Inflammatory macrophage treated with lipopolysaccharide for 1 hour (primary cell): ENCODE measurements at regions not wholly inside any gene's neighbourhood (a gene's known extent, or its start where the extent isn't known, plus 50 kb on each side); places are given as distances from the start of the nearest gene placed in this dataset.

Experiments used
- DNase-seq, 2 donors: peaks; one replicate each; pipeline ENCODE4 v3.0.0-alpha.2; 2020 to 2022

GRCh38 chr6:118761645-118762044, 110.3 kb upstream of the CEP85L start:
- no peak for DNase-seq

- DNase-seq = peak in 1 of 2 donors; percentile 43
Measured at GRCh38 chr6:118758946-118759345, 107.6 kb upstream of the CEP85L start.

- no peak for DNase-seq
Measured at GRCh38 chr6:118755941-118756646, 104.7 kb upstream of the CEP85L start.

- no peak for DNase-seq
Measured at GRCh38 chr6:118752803-118753202, 101.4 kb upstream of the CEP85L start.

GRCh38 chr6:118751072-118751471, 99.7 kb upstream of the CEP85L start:
- DNase-seq = no peak

GRCh38 chr6:118750143-118750542, 98.8 kb upstream of the CEP85L start:
- DNase-seq = no peak

GRCh38 chr6:118748311-118749062, 97.1 kb upstream of the CEP85L start:
- DNase-seq = no peak

- DNase-seq = peak; percentile 81 to 90
Measured at GRCh38 chr6:118746825-118747174, 95.4 kb upstream of the CEP85L start.

- DNase-seq = peak; percentile 75 to 85
Measured at GRCh38 chr6:118746145-118746824, 94.9 kb upstream of the CEP85L start.

- no peak for DNase-seq
Measured at GRCh38 chr6:118745156-118745555, 93.8 kb upstream of the CEP85L start.

GRCh38 chr6:118744261-118744941, 93.0 kb upstream of the CEP85L start:
- no peak for DNase-seq

GRCh38 chr6:118743746-118744145, 92.4 kb upstream of the CEP85L start:
- DNase-seq = no peak

GRCh38 chr6:118740372-118740771, 89.0 kb upstream of the CEP85L start:
- DNase-seq = peak in 1 of 2 donors; percentile 40

- no peak for DNase-seq
Measured at GRCh38 chr6:118739696-118740353, 88.4 kb upstream of the CEP85L start.

- peak; percentile 55 to 73 for DNase-seq
Measured at GRCh38 chr6:118736440-118736839, 85.0 kb upstream of the CEP85L start.

- DNase-seq = no peak
Measured at GRCh38 chr6:118735320-118735719, 83.9 kb upstream of the CEP85L start.

GRCh38 chr6:118725944-118726343, 74.6 kb upstream of the CEP85L start:
- peak; percentile 78 to 95 for DNase-seq

GRCh38 chr6:118724211-118724610, 72.8 kb upstream of the CEP85L start:
- no peak for DNase-seq

- no peak for DNase-seq
Measured at GRCh38 chr6:118722829-118723813, 71.7 kb upstream of the CEP85L start.

GRCh38 chr6:118720125-118720473, 68.7 kb upstream of the CEP85L start:
- no peak for DNase-seq

- DNase-seq = no peak
Measured at GRCh38 chr6:118719351-118720124, 68.1 kb upstream of the CEP85L start.
